22Rv1 (cell line): ENCODE measurements at regions not wholly inside any gene's neighbourhood (a gene's known extent, or its start where the extent isn't known, plus 50 kb on each side); places are given as distances from the start of the nearest gene placed in this dataset.

ENCODE experiments used
- ZFX ChIP-seq: fragments of 450-650 bp; IDR thresholded peaks from 2 replicates; pipeline ENCODE4 v1.6.1; 2017; ENCODE audit warnings: antibody characterized with exemption, borderline replicate concordance
- TF ChIP-seq, protein P1 (sequence below): fragments of 450-650 bp; IDR thresholded peaks from 2 replicates; pipeline ENCODE4 v1.5.1; 2017; ENCODE audit warnings: mild to moderate bottlenecking

DNA sequence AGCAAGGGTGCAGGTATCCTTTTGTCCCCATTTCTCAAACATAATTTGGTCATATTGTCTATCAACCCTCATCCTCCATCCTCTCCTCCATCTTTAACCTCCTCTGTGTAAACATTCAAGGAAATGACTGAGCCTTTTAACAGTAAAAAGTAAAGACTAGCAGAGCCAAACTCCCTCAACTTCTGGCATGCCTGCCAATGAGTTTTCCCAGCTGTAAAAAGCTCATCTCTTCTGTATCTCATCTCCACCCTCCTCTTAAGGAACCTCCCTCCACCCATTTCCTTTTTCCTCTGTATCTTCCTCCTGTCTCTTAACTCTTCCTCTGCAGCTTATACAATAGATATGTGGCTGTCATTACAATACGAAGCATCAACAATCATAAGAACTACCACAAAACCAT, 76.9 kb upstream of the PSMD7 start:
- TF ChIP-seq, protein P1, sequence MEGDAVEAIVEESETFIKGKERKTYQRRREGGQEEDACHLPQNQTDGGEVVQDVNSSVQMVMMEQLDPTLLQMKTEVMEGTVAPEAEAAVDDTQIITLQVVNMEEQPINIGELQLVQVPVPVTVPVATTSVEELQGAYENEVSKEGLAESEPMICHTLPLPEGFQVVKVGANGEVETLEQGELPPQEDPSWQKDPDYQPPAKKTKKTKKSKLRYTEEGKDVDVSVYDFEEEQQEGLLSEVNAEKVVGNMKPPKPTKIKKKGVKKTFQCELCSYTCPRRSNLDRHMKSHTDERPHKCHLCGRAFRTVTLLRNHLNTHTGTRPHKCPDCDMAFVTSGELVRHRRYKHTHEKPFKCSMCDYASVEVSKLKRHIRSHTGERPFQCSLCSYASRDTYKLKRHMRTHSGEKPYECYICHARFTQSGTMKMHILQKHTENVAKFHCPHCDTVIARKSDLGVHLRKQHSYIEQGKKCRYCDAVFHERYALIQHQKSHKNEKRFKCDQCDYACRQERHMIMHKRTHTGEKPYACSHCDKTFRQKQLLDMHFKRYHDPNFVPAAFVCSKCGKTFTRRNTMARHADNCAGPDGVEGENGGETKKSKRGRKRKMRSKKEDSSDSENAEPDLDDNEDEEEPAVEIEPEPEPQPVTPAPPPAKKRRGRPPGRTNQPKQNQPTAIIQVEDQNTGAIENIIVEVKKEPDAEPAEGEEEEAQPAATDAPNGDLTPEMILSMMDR, result no peak
- no peak for TF ChIP-seq ZFX
